Loucy (cell line): ENCODE measurements at regions not wholly inside any gene's neighbourhood (a gene's known extent, or its start where the extent isn't known, plus 50 kb on each side); places are given as distances from the start of the nearest gene placed in this dataset.

Source experiments
- CTCF ChIP-seq: fragments of 200-600 bp; sonication (generic); conservative IDR thresholded peaks from 2 replicates; pipeline ENCODE4 v1.5.1; 2014; ENCODE audit warnings: mild to moderate bottlenecking, antibody characterized with exemption, low read length
- EZH2phosphoT487 ChIP-seq: fragments of 200-600 bp; IDR thresholded peaks from 2 replicates; pipeline ENCODE4 v1.6.1; 2018; ENCODE audit warnings: antibody characterized with exemption, mild to moderate bottlenecking, moderate library complexity, borderline replicate concordance

DNA sequence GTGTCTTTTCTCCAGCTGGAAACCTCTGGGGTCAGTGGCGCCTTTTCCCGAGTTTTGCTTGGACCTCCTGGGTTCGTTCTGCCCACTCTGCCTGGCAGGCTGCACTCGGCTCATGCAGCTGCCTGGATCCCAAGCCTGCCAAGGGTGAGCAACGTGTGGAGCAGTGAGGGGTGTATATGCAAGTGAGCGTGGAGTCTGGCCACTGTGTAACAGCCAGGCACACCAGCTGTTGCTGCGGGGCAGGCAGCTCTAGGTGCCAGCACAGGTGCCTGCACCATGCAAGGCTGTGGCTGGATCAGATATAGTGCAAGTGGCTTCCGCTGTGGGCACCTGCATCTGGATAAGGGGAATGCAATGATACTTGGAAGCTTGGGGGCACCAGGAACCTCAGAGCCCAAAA is 699.4 kb downstream of the SLITRK1 start:
- TF ChIP-seq CTCF (no peak), EZH2phosphoT487 (no peak)
